Amniotic epithelial cell (primary cell): ENCODE measurements at regions not wholly inside any gene's neighbourhood (a gene's known extent, or its start where the extent isn't known, plus 50 kb on each side); places are given as distances from the start of the nearest gene placed in this dataset.
"Not testable (repeated sequence)": the region's sequence is repeated elsewhere in the genome, so short reads cannot be mapped to it uniquely, and the experiment has no call there.

Source experiments
- DNase-seq: peaks from one replicate; pipeline ENCODE4 v3.0.0-alpha.2; 2010; ENCODE audit warnings: low read depth

GRCh38 chr6:21847711-21848480 is 254.3 kb downstream of the SOX4 start:
- DNase-seq, result no peak

DNA sequence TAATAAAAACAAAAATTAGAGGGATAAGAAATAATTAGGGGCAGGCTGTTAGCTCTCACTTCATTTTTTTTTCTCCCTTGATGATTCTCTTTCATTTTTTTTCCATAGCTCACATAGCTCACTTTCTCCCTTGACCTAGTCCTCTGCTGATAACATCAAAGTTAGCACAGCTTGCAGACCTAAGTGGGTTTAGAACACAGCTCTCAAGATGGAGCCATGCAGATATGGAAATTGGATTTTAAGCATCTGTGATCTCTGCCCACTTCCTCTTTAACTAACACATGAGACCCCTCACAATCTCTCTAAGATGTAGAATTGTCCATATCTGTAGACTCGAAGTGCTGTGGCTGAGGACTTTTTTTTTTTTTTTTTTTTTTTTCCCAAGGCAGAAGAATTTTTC is 257.1 kb downstream of the SOX4 start:
- DNase-seq, result no peak

DNA sequence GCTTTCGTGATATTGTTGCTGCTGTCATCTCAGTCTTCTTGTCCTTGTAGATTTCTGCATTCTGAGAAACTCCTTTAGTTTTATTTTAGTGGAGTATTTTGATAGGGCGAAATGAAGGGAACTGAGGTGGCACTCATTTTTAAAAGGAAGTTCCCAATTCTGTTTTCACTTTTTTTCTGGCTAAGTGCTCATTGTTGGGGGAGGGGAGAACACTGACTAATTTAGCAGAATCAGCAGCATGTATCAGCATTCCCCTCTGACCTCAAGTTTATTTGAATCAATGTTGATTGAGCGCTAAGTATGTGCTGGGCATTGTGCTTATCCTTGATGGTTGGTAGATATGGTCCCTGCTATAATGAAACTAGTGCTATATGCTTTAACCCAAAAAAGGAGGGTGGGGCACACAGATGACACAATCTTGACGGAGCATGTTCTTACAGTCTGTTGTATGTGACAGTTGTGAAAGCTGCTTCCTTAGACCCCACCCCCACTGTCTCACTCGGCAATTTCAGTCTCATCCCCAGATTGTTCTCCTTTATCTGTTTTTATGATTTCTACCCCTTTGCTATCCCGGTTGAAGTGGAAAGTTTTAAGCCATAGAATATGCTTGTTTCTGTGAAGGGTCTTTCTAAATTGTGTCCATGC is 262.4 kb downstream of the SOX4 start:
- DNase-seq, result peak; percentile 27

GRCh38 chr6:21856456-21856825 is 262.9 kb downstream of the SOX4 start:
- DNase-seq, result peak; percentile 90

GRCh38 chr6:21856844-21857243 is 263.3 kb downstream of the SOX4 start:
- peak; percentile 74 for DNase-seq

DNA sequence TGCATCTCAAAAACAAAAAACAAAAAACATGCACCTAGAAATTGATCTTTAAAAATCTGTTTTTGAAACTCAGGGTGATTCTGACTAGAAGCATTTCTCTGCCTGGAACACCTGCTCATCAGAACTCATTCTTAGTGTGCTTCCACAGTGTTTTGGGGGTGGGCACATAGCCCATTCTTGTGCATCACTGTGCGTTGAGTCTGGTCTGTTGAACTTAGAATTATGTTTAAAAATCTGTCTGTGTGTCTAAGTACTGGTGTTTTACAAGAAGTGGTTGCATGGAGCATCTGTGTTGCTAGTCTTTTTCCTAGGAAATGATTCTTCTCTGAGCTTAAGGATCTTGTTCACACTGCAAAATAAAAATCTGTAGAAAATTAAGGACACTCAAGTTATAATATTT is 264.5 kb downstream of the SOX4 start:
- DNase-seq, result no peak

GRCh38 chr6:21859193-21859735 is 265.7 kb downstream of the SOX4 start:
- DNase-seq, result no peak

DNA sequence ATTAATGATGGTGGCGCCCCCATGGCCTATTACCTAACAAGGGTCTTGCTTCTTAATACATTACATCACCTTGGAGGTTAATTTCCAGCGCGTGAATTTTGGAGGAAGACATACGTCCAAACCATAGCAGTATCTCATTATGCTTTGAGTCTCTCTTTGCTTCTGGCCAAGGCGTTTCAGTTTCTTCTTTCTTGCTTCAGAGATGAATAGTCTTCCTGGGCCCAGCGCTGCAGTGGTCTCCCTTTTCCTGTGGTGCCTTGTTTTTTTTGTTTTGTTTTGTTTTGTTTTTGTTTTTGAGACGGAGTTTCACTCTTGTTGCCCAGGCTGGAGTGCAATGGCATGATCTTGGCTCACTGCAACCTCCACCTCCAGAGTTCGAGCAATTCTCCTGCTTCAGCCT is 268.4 kb downstream of the SOX4 start:
- no peak for DNase-seq

GRCh38 chr6:21864206-21864605 is 270.7 kb downstream of the SOX4 start:
- DNase-seq, result peak; percentile 59

DNA sequence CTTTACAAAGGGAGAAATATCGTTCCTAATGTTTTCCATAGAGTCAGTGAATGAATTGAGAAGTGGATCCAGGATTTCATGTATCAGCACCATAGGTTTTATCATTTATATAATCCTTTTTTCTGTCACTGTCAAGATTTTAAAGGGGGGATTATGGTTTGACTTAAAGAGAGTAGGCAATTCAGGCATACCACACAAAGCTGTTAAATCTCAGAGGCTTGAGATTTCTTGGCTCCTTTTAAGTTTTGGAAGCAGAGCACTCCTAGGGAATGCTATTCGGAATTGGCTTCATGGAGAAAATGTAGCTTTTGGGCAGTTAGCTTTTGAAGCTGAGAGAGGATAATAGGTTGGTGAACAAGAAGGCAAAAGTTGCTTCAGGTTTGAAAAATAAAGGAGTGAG is 274.7 kb downstream of the SOX4 start:
- no peak for DNase-seq

GRCh38 chr6:21869085-21869771 is 275.7 kb downstream of the SOX4 start:
- DNase-seq, result peak; percentile 21

GRCh38 chr6:21870076-21870730 is 276.7 kb downstream of the SOX4 start:
- no peak for DNase-seq

DNA sequence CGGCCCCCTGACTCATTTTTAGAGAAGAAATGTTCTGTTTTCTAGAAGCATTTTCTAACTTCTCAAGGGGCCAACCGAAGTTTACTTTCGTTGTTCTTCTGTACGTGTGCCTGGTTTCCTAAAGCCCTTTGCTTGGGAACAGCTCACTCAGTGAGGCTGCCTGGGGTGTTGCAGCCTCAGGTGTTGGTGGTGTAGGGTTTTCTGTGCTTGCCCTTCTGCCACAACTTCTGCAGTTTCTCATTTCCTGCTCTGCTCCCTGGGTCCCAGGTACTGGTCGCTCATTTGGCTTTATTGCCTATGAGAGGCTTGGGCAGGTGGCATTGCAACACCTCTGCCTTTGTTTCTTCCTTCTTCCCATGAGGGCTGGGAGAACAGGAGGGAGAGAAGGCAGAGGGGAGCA is 278.3 kb downstream of the SOX4 start:
- no peak for DNase-seq

DNA sequence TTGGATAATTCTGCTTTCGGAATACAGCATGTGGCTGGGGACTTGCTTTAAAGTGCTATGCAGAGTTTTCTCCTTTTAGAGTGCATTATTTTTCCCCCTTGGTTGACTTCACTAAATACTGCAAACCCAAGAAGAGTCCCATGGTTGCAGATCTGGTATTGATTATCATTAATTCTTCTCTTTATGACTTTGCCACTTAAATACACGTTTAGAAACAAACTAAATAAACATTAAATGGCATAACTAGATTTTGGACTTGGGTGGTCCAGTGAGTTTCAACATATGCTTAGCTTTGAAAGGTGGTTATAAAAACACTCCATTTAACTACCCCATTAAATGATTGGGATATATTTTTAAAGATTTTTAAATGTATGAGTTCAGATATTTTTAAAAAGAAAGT is 279.2 kb downstream of the SOX4 start:
- DNase-seq, result no peak

GRCh38 chr6:21873562-21873961 is 280.0 kb downstream of the SOX4 start:
- peak; percentile 41 for DNase-seq

DNA sequence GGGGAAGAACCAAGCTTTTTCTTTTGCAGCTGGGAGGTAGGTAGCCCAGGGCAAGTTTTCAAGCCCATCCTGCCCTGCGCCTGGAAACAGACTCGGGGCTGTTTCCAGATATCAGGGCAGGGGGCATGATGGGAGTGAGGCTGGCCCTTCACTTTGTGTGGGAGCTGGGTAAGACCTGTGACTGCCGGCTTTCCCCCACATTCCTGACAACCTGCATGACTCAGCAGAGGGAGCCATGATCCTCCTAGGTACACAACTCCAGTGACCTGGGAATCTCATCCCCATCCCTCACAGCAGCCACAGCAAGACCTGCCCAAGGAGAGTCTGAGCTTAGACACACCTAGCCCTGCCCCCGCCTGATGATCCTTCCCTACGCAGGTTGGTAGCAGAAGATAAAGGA is 280.8 kb downstream of the SOX4 start:
- DNase-seq, result no peak

GRCh38 chr6:21877037-21877436 is 283.5 kb downstream of the SOX4 start:
- DNase-seq, result not testable (repeated sequence)

DNA sequence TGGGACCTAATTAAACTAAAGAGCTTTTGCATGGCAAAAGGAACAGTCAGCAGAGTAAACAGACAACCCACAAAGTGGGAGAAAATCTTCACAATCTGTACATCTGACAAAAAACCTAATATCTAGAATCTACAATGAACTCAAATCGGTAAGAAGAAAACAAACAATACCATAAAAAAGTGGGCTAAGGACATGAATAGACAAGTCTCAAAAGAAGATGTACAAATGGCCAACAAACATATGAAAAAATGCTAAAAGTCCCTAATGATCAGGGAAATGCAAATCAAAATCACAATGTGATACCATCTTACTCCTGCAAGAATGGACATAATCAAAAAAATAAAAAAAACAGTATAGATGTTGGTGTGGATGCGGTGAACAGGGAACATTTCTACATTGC is 286.7 kb downstream of the SOX4 start:
- DNase-seq, result not testable (repeated sequence)

DNA sequence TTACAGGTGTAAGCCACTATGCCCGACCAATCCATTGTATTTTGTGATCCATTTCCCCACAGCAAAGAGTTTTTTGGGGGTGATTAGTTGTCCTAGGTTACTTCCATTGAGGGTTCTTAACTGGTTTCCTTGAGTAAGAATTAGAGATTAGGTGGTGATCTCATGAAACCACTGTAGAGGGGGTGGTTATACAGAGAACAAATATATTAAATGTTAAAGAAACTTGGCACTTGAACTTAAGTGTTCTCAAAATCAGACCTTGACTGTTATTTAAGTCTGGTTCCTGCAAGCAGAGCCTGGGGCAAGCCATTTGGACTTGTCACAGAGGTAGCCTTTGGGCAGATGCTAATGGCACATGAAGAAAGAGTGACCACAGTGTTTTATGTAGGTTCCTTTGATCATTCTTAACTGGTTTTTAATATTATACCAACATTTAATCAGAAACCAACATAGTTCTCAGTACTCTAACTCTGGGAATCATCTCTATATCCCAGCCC is 288.5 kb downstream of the SOX4 start:
- DNase-seq, result no peak

GRCh38 chr6:21883595-21884328 is 290.2 kb downstream of the SOX4 start:
- no peak for DNase-seq

GRCh38 chr6:21885111-21885510 is 291.6 kb downstream of the SOX4 start:
- no peak for DNase-seq
